ENCODE measurements at regions not wholly inside any gene's neighbourhood (a gene's known extent, or its start where the extent isn't known, plus 50 kb on each side); places are given as distances from the start of the nearest gene placed in this dataset.
A peak's percentile ranks its signal among the peaks of the same experiment; 100 is the strongest.
"Not testable (repeated sequence)": the region's sequence is repeated elsewhere in the genome, so short reads cannot be mapped to it uniquely, and the experiment has no call there.

DNA sequence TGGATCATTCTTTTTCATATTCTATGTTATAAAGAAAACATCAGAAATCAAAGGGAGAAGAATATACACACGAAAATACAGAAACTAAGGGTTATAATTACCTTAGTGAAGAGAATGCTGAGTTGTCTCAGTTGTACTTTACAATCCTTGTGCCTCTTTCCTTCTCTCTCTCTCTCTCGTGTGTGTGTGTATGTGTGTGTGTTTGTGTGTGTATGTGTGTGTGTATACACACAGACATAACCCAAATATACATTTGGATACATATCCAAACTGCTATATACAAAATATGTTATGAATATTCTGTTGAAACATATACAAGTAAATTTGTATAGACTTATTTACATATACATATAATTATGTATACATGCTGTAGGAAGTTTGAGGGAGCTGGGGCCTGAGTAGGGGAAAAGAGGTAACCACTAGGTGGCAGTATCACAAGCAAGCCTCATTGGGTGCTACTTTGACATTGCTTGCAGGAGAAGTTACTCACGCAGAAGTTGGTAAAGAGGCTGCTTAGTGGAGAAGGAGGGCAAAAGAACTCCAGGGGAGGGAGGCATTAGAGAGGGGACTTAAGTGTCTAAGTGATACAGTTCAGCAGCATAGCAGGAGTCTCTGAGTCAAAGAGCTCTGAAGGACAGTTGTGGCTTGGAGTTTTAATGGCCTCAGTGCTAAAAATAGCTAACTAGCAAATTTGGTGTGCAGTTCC, 465.1 kb upstream of the PCDH20 start:
- peak; percentile 51 for DNase-seq (ENCODE audit: low read depth, low spot score)
- H3K4me3 ChIP-seq (ENCODE audit: low read length): no peak overlapping the region

DNA sequence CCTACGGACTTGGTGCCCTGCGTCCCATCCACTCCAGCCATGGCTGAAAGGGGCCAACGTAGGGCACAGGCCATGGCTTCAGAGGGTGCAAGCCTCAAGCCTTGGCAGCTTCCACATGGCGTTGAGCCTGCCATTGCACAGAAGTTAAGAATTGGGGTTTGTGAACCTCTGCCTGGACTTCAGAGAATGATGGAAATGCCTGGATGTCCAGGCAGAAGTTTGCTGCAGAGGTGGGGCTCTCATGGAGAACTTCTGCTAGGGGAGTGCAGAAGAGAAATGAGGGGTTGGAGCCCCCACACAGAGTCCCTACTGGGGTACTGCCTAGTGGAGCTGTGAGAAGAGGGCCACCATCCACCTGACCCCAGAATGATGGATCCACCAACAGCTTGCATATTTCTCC, 462.9 kb upstream of the PCDH20 start:
- not testable (repeated sequence) for H3K4me3 ChIP-seq (ENCODE audit: low read length); DNase-seq (ENCODE audit: low read depth, low spot score)

DNA sequence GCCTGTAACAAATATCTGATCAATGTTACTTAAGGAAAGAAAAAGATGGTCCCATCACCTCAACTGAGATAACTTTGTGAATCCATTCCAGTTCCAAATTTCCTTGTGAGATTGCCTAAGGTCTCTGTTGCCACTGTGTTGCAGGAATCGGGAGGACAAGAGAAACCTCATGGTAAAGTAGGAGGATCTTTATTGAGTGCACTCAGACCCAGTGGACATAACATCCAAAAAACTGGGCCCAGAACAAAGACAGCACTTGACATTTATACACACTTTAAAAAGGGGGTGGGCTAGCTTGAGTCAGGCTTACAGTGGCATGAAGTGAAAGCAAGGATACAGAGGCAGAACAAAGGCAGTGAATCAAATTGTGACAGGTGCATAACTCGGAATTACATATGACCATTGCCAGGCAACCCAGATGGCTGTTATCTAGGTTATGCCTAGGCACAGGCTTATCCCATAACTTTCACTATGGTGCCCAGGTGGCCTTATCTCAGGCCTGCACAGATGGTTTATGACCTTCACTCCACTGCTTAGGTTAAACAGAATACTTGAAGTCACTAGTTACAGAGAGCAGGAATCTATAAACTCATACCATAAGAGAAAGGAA, 459.4 kb upstream of the PCDH20 start:
- H3K4me3 ChIP-seq (ENCODE audit: low read length): no peak overlapping the region
- DNase-seq (ENCODE audit: low read depth, low spot score): no peak

DNA sequence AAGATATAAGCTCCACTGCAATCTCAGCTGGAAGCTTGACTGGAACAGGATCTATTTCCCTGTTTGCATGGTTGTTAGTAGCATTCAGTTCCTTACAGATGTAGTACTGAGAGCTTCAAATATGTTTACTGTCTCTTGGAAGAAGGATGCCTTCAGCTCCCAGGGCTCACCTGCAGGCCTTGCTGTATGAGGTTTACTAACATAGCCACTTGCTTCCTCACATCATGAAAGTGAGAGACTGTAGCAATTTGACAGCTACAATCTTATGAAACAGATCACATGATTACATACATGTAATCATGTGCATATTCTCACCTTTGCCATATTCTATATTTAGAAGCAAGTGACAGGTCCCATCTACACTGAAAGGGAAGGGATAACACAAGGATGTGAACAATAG, 458.1 kb upstream of the PCDH20 start:
- no peak overlapping the region for H3K4me3 ChIP-seq (ENCODE audit: low read length)
- DNase-seq (ENCODE audit: low read depth, low spot score): no peak

DNA sequence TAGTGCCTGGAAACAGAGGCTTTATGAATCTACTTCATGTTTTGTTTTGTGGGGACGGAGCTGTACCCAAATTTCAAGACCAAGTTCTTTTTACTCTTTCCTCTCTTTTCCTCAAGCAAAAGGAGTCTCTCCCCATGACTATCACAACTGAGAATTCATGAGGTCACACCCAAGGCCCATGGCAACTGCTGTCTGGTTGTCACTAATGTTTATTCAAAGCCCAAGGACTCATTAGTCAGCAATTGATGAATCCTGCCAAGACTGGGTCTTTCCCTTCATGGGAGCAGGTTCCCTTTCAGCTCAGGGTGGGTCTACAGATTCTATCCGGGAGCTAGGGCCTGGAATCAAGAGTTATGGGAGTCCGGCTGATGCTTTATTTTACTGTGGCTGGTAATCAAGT, 441.5 kb upstream of the PCDH20 start:
- H3K4me3 ChIP-seq (ENCODE audit: low read length): no peak overlapping the region
- DNase-seq (ENCODE audit: low read depth, low spot score): no peak

DNA sequence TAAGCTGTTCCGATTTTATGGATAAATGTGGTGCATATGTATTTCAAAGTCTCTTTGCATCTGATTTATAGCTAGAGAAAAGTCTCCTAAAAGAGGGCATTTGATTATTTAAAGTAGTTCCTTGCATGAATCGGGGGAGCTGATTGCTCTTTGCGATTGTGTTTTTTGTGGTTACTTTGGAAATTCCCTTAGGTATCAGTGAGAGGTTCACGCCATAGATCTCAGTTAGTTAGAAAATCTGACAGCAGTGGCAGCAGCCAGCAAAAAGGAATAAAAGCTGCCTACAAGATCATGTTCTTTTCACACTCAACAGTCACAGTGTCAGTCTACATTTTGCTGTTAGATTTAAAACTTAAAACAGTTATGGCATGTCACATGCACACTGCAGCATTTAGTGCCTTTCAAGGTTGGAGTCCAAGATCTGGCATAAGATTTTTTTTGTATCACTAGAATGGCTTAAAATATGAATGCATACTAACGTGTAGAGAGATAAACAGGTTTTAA, 436.5 kb upstream of the PCDH20 start:
- H3K4me3 ChIP-seq (ENCODE audit: low read length): no peak overlapping the region
- DNase-seq (ENCODE audit: low read depth, low spot score): no peak

DNA sequence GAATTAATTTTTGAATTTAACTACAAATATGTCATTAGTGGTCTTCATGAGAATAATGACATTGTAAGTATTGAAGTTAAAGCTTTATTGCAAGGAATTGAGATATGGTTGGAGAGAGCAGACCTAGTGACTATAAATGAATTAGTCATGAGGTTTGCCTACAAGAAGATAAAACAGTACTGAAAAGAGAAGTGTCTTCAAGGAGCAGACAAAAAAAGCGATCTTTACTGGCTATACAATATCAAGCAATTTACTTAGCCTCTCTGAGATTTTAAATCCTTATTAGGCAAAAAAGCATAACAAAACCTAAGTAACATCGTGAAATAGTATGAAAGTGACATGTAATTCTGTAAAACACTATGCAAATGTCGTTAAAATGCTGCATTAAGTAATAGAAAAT, 435.1 kb upstream of the PCDH20 start:
- no peak for DNase-seq (ENCODE audit: low read depth, low spot score)
- no peak overlapping the region for H3K4me3 ChIP-seq (ENCODE audit: low read length)

DNA sequence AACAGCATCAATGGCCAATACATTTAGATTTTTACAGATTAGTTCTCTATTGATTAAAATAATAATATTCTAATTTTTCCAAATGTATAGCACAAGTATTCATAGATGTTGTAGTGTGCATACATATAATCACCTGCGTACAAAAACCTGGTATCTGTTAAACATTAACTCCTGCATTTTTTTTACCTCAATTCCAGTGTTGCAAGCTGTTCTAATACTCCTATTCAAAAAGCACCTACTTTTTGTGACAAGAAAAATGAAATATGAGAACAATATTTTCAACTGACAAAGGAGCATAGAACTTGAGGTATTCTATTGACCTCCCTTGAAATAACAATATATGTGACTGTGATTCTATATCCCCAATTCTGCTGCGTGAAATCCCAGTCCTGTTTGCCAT, 422.9 kb upstream of the PCDH20 start:
- no peak for DNase-seq (ENCODE audit: low read depth, low spot score)
- H3K4me3 ChIP-seq (ENCODE audit: low read length): no peak overlapping the region

DNA sequence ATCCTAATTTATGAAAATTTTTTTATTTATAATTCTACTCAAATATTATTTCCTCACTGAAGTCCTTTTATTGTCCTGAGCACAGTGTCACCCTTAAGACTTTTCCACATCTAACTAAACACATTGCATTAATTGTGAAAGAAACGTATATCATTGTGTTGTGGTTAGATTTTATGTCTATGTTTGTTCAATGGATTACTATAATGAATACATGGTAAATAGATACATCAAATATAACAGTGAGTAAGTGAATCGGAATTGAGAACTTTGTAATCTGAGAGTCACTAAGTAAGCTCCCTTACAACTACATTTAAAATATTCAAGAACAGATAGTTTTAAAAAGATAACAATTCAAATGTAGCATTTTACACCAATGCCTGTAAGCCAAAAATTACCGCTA, 417.6 kb upstream of the PCDH20 start:
- H3K4me3 ChIP-seq (ENCODE audit: low read length): no peak overlapping the region
- DNase-seq (ENCODE audit: low read depth, low spot score): no peak

DNA sequence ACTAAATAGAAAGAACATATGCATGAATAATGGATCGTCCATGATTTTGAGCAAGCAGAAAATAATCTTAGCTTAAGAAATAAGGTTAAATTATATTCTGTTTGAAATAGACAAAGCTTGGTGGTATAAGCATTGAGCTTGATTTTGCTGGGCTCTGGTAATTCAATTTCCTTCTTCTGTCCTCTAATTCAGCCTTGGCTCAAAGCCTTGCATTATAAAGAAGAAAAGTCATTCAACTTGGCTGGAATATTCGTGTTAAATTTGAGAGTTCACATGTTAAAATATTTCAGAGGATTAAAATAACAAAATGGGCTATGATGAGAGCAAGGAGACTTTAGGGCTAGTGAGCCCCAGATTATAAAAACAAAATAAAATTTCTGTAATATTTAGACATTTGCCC, 415.4 kb upstream of the PCDH20 start:
- DNase-seq (ENCODE audit: low read depth, low spot score): no peak
- no peak overlapping the region for H3K4me3 ChIP-seq (ENCODE audit: low read length)

DNA sequence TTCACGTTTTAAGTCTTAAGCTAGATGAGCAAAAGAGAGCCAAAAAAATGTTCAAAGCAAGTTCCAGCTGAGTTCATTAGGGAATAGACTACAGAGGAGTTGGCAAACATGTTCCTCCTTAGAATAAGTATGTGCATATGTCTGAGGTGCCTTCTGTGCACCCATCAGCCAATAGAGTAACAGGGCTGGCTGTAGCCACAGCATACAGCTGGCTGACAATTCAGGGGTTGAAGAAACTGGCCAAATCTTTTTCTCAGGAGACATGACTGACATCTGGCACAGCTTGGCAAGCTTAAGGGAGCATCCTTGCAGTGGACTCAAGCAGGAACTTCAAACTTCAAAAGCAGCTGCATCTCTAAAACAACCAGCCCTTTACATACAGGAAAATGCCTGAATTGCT, 414.8 kb upstream of the PCDH20 start:
- H3K4me3 ChIP-seq (ENCODE audit: low read length): no peak overlapping the region
- no peak for DNase-seq (ENCODE audit: low read depth, low spot score)

DNA sequence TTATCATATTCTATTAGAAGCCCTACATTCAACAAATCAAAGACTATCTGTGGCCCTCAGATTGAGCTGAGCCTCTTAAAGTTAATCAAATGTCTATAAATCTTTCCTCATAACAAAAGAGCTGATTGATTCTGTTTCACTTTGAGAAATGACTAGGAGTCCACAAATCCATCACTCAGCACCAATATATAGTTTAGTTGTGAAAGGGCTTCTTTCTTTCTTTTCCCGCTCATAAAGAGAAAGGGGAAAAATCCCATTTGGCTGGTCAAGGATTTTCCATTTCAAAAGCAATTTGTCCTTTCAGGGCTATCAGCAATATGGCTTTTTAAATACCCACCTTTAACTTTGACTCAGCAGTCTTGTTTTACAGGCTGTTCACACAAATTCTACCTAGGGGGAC, 408.5 kb upstream of the PCDH20 start:
- no peak overlapping the region for H3K4me3 ChIP-seq (ENCODE audit: low read length)
- no peak for DNase-seq (ENCODE audit: low read depth, low spot score)

DNA sequence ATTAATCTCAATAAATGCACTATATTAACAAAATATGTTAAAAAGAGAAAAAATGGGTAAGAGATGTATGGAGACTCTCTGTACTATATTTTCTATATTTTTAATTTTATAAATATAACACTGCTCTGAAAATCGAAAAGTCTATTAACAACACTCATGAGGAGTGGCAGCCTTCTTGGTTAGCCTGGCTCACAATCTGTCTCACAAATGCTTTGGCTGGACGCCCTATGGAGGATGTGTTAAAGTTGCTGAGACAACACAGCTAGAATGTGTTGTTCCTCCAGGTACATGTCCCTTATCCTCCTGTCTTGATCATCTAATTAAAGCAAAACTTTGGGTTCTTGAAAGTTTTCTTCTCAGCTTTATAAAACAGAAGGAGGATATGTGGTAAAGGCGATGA, 396.6 kb upstream of the PCDH20 start:
- no peak overlapping the region for H3K4me3 ChIP-seq (ENCODE audit: low read length)
- DNase-seq (ENCODE audit: low read depth, low spot score): no peak

DNA sequence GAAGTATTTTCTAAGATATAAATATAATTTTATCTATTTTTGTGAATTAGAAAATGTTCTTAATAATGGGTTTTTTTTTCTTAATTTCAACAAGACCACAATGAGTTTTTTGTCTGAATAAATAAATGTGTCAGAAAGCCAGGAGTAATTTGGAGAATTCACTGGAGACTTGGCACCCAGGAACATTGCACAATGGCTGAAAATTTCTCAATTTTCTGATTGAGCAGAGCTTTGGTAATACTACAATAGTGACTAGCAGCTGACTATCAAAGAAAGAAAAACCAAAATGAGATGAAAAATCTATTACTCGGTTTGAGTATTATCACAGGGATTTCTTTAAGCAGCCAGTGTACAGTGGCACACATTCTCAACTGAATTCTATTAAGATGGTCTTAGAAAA, 394.4 kb upstream of the PCDH20 start:
- DNase-seq (ENCODE audit: low read depth, low spot score): no peak
- no peak overlapping the region for H3K4me3 ChIP-seq (ENCODE audit: low read length)

DNA sequence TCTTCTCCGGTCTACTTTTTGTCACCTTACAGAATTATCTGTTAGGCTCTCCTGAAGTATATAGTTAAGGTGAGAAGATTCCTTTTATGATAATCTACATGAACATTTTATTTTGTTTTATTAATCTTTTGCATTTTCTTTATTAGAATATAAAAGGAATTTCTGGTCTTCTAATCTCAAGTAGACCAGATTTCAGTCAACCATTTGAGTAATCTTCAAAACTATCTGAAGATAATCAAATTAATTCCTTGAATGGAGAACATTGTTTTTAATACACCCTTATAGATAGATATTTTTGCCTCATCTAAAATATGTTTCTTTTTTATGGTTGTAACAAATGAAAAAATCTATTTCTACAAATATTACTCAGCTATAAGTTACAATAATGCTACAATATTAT, 381.7 kb upstream of the PCDH20 start:
- H3K4me3 ChIP-seq (ENCODE audit: low read length): no peak overlapping the region
- no peak for DNase-seq (ENCODE audit: low read depth, low spot score)

DNA sequence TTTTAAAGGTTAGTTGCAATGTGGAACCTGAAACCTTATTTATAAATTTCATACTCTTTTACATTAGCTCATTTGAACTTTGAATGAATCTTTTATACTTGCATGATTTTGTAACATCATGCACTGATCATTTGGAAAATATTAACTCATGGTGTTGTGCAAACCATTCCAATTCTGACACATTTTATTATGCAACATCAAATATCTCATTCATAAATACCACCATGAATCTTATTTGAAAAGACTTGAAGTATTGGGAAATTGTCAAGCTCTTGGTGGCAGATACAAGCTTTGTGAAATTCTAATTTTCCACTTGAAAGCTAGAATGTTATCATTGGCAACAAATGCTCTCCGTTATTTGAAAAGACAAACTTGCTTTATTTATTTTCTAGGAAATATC, 379.9 kb upstream of the PCDH20 start:
- no peak for DNase-seq (ENCODE audit: low read depth, low spot score)
- no peak overlapping the region for H3K4me3 ChIP-seq (ENCODE audit: low read length)

DNA sequence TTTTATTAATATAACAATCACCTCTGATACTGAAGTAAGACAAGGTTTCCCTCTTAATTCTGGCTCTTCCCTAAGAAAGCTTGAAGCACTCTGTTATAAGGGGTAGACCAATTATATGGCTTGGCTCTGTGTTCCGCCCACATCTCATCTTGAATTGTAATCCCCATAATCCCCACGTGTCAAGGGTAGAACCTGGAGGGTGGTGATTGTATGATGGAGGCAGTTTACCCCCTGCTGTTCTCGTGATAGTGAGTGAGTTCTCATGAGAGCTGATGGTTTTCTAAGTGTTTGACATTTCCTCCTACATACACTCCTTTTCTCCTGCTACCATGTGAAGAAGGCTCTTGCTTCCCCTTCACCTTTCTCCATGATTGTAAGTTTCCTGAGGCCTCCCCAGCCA, 363.8 kb upstream of the PCDH20 start:
- H3K4me3 ChIP-seq (ENCODE audit: low read length): no peak overlapping the region
- no peak for DNase-seq (ENCODE audit: low read depth, low spot score)

DNA sequence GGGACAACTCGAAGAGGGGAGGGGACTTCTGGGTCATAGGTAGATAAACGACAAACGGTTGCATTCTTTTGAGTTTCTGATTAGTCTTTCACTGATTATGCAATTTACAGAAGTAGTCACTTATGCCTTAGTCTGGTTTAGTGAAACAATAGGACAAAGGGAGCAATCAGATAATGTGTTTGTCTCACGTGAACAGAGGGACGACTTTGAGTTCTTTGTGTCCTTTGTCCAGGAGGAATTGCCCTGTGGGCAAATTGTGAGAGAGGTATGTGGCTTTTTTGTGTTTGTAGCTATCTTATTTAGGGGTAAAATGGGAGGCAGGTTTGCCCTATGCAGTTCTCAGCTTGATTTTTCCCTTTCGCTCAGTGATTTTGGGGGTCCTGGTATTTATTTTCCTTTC, 362.9 kb upstream of the PCDH20 start:
- H3K4me3 ChIP-seq (ENCODE audit: low read length): no peak overlapping the region
- DNase-seq (ENCODE audit: low read depth, low spot score): no peak

DNA sequence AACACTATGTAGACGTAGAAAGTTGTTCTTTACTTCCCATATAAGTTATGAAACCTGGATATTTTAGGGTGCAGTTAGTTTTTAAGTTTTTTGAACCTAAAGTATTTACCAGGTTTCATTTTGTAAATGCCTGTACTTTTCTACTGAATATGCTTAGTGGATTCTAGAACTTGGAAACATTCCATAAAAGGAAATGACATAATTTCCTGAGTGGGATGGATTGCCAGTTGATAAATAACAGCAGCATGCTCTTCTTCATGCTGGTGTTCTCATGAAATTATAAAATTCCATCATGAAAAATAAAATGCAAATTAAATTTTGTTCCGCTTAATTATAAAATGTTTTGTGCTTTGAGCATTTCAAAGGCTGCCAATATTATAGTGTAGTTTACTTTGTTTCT, 362.2 kb upstream of the PCDH20 start:
- DNase-seq (ENCODE audit: low read depth, low spot score): no peak
- H3K4me3 ChIP-seq (ENCODE audit: low read length): no peak overlapping the region

DNA sequence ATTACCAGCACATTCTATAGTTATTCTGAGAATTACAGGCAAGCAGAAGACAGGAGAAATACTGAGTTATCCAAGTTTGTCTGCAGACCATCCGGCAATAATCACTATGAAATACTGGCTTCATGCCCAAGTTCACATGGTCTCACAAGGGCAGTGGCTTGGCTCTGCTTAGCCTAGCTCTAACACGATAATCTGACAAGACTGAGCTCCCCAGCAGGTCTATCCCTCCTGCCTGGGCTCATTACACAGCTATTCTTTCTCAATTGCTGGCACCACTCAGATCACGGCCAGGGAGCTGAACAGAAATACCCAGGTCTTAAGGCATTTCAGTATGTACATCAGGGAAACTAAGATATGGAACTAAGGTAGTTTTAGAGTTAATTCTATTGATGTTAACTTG, 361.6 kb upstream of the PCDH20 start:
- H3K4me3 ChIP-seq (ENCODE audit: low read length): no peak overlapping the region
- no peak for DNase-seq (ENCODE audit: low read depth, low spot score)

DNA sequence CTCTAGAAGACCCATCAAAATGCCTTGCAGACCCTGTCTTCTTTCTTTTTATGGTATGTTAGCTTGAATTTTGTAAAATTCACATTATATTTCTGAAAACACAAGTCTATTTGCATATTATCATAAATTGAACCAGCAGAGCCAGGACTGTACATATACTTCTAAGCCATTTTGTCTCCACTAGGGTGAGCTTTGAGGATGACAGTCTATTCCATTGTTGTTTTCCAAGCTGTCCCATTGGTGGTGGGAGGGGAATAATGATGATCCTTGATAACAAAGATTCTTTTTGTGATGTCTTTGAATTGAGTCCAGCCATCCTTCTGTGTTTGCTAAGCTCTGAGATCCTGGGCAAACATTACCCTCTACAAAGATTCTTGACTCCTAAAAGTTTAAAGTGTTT, 359.3 kb upstream of the PCDH20 start:
- no peak for DNase-seq (ENCODE audit: low read depth, low spot score)

More for the DNA sequence above, 359.3 kb upstream of the PCDH20 start:
- H3K4me3 ChIP-seq (ENCODE audit: low read length): no peak overlapping the region

All from Jurkat, Clone E6-1 (cell line).